NOMO-1 (cell line): ENCODE measurements at regions not wholly inside any gene's neighbourhood (a gene's known extent, or its start where the extent isn't known, plus 50 kb on each side); places are given as distances from the start of the nearest gene placed in this dataset.
A peak's percentile ranks its signal among the peaks of the same experiment; 100 is the strongest.

Experiments used
- DNase-seq, 2 experiments: peaks; one replicate each; lab custom pipeline; 2025; ENCODE audit not compliant: unreplicated experiment in 2 of 2; lab: John Stamatoyannopoulos, UW

DNA sequence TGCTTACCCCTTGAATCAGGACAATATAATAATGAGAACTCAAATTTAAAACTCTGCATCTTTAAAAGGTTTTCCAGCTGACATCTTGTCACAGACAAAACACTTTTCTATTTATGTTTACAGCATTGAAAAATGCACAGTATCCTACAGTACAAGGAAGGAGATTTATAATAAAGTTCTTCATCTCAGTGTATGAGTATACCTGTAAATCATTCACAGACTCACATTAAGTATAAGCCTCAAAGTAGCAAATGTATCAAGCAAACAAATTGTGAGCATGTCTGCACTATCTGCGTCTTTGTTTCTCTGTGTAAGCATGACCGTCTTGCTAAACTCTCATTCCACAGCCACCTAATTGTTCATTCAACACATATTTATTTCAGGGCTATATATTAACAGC is 52.8 kb downstream of the PPP1R2C start:
- DNase-seq = no peak

DNA sequence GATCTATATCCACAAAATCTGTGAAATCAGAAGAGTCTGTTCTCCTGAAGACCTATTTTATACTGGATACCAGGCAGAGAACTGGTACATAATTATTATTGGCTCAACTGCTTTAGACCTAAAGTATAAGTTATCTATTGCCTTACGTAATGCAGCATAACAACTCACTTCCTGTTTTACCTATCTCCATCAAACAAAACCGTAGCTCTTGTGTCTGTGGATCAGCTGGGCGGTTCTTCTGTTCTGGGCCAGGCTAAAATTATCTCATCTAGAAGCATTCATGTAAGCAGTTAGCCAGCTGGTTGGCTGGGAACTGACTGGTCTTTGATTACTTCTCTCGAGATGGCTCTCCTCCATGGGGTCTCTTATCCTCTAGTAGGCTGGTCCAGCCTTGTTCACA is 57.8 kb downstream of the PPP1R2C start:
- DNase-seq = peak in 1 of 2 experiments; percentile 25

DNA sequence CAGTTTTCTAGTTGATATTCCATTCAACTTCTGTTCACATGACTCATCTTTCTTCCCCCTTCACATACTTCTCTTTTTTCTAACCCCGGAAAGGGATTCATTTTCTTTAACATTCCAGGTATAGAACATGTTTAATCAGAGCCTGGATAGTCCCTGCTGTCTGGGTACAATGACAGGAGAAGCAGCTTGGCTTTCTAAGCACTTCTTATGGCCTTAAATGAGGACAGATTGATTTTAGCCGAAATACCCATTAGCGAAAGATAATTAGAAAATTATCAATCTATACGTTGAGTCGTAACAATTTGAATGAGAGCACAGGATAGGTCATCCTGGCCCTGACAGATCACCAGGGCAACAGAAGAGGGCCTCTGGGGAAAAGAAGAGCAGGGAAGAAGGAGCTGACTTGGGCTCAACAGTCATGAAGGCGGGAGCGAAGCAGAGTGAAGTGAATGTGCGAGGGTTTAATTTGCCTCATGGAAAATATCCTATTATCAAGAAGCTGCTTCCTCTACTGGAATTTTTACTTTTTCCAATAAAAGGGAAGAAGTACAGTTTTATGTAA is 62.2 kb downstream of the PPP1R2C start:
- DNase-seq = no peak

DNA sequence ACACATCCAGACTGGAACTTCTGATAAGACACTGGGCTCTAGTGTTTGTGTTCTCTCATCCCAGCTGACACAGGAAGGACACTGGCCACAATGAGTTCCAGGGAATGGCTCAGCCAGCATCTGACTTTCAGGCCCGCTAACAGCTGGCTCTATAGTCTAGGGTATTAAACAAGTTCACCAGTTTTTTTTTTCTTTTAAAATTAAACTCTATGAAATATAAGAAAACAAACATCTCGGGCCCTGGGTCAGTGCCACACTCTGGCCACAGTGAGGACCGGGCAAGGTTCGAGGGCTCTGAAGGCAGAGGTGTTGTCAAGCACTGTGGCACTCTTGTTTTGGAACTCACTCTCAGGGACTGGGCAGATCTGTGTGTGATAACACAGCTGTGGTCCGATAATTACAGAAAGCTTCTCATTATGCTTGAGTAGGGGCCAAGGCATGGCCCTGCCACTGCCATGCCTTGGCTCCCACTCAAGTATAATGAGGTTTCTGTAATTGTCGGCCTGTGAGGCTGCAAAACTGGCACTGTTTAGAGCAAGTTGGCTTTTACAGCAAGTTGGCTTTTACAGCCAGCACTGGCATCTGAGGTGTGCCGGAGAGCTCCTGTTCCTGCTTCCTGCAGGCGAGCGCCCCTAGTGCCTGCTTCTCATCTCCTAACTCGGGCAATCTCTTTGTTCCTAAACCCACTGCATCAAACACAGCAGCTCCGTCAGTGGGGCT is 62.8 kb downstream of the PPP1R2C start:
- peak in 1 of 2 experiments; percentile 0 for DNase-seq

DNA sequence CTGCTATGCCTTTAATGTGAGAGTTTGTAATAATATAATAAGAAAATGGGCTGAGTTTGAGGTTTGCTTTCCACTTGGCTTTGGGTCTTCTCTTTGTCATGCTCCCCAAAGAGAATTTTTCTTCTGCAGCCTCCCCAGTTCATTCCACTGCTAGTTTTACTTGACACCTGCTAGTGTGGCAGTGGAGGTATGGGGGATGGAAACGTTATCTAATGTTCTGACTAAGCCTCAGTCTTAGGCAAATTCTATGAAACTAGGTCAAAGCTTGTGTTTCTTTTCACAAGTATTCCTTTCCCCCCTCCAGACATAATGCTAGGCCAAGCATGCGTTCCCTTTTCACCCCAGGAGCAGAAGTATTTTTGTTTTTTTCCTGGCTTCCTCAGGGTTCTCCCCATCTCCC is 67.5 kb downstream of the PPP1R2C start:
- DNase-seq = no peak

DNA sequence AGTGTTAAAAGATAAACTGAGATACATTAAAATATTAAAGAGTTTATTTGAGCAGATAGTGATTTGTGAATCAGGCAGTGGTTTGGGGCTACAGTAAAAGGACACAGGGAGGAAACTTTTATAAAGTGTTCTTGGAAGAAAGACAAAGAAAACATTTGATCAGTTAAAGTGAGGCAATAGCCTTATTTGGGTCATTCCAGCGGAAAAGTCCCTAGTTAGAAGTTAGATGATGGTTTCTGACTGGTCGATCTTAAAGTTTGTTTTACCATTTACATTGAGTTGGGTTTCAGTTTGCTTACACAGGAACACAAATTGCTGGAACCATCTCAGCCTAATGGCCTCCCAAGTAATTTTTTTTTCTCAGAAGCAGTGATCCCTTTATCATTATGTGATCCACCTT is 69.7 kb downstream of the PPP1R2C start:
- DNase-seq = no peak

DNA sequence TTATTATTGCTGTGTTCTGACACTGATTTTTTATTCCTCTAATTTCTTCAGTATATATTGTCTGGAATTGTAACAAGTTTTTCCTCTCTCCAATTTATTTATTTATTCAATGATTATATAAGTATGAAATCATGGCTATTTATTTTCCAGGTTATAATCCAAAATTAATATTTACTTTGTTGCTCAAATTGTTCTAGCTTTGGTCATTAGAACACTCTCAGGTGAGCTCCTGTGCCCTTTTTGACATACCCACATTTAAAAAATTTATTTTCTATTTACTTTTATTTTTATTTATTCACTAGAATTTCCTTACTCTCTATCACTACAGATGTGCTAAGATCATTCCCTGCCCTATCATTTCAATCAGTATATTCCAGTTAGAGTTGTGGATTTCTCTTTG is 70.2 kb downstream of the PPP1R2C start:
- DNase-seq = no peak

DNA sequence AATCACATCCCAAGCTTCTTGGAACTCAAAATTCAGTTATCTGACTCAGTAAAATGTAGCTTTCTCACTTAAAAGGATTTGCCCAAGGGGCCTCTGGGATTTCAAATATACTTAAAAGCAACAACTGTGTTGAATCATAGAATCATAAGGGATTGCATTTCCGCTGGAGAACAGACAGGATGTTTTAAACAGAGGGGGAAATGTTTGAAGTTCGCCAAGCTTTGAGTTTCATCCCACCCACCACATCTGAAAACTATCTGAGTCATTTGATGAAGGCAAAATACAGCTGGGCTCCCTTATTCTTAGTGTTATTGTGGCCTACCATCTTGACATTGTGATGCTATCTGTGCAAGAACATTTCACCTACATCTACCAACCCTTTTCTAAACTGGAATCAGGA is 73.5 kb downstream of the PPP1R2C start:
- no peak for DNase-seq

DNA sequence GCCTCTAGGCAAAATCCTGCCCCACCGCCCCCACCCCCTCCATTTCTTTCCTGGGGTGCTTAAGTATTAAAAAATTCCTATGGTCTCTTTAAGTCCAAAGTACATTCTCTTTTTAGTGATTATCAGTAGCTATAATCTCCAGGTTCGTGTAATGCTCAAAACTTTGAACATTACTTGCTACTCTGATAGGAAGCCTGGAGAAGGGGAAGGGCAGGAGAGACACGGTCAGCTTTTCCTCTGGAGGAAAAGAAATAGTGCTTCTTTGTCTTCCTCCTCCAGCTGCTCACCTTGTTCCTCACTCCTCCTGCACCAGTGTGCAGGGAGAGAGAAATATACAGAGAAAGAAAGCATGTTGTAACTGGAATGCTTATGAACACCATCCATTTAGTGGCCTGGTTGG is 80.4 kb downstream of the PPP1R2C start:
- no peak for DNase-seq

DNA sequence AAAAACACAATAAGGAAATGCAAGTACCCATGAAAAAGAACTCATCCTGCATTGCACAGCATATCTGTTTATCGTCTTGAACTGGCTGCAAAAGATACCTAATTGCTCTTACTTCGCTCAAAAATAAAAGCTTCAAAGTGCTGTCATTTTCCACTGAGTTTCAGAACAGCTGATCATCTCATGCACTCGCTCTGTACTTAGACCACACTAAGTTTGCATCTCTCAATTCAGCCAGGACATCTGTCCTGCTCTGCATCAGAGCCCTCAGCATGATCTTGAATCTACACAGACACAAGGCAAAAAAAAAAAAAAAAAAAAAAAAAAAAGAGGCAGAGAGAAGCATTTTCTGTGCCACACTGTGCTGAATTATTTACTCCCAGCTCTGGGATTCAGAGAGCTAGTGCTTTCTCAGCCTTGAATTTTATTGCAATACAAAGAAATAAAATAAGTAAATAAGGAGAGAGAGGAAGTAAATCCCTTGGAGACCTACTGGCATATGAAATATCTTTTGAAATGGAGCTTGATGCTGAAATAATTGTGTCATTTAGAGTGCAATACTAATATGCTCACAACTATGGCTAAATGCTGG is 81.3 kb downstream of the PPP1R2C start:
- no peak for DNase-seq

DNA sequence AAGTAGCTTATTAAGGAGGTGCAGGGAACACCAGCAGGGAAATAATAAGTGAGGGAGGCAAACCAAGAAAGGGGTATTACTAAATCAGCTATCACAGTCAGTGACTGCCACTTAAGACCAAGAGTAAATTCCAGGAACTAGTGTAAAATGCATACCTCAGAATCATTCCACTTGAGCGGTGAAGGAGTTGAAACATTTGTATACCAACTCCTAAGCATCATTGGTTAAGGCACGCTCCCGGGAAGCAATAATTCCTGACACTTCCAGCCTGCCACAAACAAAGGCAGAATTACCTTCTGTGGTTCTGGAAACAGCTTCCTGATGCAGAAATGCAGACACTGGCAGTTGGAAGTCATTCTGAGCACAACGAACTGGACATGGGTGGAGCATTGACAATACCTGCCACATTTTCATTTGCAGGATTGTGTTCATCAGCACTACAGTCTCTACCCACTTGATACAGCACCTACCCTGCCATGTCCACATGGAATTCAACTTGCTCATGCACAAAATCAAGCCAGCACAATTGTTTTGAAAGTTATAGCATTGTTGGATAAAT is 82.1 kb downstream of the PPP1R2C start:
- DNase-seq = no peak

DNA sequence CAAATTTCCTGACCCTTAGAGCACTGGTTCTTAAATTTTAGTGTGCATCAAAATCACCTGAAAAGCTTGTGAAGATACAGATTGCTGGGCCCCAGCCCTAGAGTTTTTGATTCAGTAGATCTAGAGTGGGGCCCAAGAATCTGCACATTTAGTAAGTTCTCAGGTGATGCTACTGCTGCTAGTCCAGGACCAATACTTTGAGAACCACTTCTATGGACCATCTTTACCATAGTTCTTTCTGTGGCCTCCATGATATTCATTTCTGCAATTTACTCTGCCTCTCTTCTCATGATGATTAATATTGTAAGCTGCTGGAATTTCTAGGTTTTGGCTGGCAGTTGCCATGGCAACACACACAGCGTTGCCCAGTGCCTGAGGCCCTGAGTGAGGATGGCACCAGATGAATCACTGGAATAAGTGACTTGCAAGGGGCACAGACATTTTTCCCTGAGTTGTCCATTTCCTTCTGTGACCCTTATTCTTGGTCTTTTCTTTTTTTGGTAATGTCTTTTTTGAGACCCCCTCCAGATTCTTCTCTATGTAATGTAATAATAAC is 83.6 kb downstream of the PPP1R2C start:
- no peak for DNase-seq

DNA sequence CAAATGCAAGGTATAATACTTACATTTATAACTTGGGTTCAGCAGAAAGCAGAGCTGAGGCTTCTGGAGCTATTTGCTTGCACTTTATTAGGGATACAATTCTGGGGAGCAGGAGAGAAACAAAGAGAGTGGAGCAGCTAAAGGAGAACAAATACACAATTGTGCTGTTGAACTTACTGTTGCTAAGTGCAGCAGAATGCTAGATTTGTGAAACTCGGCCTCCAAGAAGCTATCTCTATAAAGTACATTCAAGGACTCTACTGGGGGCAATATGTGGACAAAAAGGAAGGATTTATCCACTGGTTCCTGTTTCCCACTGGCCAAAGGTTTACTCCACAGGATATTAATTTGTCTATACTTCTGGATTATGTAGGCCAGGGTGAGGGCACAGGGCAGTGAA is 86.8 kb downstream of the PPP1R2C start:
- DNase-seq = no peak

DNA sequence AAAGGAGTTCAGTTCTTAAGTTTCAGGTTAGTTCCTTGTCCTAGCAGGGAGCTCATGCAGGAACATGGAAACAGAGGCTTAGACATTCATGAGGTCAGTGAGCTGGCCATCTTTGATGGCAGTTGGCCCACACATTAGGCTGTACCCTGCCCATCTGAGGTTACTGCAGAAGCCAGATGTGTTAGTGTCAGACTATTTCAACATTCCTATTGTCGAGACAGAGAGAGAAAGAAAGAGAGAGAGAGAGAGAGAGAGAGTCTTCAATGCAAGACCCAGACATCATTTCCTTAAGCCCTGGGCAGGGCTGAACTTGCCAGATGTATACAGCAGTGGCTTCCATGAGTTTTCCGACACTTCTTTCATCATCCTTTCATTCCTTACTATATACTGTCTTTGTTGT is 91.3 kb downstream of the PPP1R2C start:
- no peak for DNase-seq

DNA sequence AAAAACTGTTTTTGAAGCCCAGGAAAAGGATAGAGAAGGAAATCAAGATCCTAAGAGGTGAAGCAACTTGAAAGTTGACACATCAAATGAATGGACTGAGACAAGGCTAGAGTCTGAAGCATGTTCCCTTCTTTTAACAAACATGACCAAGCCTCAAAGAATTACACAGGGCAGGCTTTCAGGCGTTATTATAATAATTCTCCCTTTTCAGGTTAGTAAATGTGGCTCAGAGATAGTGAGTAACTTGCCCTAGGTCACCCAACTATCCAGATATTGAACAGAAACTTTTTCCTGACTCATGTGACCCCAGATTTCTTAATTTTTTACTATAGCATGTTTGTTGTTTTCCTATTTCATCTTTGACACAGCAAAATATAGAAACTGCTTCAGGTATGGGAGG is 91.7 kb downstream of the PPP1R2C start:
- no peak for DNase-seq

DNA sequence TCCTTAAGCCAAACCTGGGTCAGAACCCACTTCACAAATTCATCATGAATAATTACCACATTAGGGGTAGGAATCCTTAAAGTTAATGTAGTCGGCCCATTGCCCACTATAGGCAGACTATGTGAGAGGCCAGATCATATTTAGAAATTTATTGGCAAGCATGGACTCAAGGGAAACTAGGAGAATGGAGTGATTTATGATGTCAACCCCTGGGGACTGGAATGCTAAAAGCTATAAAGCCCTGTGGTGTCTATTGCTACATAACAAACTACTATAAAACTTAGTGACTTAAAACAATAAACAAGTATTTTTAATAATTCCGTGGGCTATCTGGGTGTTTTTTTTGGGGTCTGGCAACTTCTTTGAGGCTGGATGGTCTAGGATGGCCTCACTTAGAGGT is 93.9 kb downstream of the PPP1R2C start:
- no peak for DNase-seq

DNA sequence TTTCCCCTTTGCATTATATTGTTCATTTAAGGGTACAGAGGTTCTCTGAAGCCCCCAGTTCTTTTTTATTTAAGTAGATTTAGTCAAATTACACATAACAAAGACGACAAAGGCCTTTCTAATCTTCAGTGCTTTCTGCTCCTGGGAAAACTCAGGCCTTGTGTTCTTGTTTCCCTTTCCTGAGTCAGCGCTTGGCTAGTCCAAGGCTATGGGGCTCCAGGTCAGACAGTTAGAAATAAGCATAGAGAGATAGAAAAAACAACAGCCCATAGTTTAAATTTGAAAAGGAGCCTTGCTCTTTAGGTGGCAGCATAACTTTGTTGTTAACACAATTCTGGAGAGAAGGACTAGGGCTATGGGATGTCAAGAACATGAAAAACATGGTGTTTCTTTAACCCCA is 97.3 kb downstream of the PPP1R2C start:
- no peak for DNase-seq

DNA sequence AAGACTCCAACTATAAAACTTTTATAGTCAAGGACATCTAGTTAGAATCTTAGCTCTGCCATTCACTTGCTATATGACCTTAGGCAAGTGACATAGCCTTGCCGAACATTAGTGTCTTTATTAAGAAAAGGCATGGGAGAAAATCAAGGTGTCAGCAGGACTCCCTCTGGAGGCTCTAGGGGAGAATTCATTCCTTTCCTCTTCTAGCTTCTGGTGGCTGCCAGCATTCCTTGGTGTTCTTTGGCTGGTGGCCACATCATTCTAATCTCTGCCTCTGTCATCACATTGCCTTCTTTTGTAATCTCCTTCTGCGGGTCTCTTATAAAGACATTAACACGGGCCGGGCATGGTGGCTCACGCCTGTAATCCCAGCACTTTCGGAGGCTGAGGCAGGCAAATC is 99.8 kb downstream of the PPP1R2C start:
- no peak for DNase-seq

DNA sequence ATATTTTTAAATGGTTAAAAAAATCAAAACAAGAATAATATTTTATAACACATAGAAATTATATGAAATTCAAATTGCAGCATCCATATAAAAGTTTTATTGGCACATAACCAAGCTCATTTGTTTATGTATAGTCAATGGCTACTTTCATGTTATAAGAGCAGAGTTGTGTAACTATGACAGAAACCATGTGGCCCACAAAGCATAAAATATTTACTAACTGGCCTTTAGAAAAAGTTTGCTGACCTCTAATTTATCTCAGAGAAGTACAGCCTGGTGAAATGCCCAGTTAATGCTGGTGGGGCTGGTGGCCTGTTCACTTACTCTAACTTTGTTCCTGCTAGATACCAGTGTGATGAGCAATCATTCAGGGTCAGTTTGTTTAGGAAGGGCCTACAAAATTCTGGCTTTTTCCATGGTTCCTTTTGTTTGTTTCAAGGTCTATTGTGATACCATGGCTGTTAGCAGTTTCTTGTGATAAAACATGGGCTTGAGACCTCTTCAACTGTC is 104.6 kb downstream of the PPP1R2C start:
- DNase-seq = no peak

DNA sequence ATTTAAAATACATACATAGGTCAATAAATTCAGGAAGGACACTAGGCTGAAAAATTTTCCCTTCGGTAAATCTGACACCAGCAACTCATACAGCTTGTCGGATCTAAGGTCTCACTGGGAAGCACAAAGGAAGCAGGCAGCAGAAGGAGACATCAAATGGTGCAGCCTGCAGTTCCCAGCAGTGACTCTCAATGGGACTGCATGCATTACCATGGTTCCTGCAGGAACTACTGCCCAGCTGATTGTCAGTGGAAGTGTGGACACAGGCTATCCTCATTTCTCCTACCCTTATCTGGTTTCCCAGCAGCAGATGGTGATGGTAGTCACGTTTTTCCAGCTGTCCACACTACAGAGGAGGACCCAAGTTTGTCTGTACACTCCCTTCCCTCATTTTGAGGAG is 113.3 kb downstream of the PPP1R2C start:
- DNase-seq = no peak

DNA sequence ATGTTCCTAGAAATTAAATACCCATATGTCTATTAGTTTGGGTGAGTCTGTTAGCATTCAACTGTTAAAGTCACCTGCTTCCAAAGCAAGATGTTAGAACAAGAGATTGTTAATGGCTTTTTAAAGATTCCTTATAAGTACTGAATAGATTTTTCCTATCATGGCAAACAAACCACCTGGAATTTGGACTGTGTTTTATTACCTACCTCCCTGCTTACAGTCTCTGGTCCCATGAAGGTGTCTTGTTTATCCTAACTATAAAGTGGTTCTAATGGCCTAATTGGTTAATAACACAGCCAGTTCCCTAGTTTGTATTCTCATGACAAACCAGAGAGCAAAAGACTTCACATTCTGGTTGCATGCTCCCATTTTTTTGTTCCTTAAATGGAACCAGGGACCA is 149.5 kb downstream of the PPP1R2C start:
- no peak for DNase-seq

DNA sequence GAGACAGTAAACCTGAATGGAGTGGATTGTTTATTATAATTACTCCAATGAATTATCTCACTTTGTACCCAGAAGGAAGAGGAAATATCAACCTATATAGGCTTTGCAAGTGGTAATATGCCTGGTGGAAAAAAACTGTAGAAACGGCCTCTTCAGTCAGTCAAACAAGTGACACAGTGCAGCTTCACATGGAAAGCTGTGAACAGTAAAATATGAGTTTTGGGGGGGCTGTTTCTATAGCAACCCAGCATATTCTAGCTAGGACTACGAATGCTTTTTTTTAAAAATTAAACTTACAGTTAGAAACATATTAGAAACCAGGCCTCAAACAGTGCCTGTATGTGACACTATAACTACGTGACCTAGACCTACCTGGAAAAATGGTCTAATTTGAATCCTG is 150.1 kb downstream of the PPP1R2C start:
- DNase-seq = no peak
